K562 (cell line): ENCODE measurements at regions not wholly inside any gene's neighbourhood (a gene's known extent, or its start where the extent isn't known, plus 50 kb on each side); places are given as distances from the start of the nearest gene placed in this dataset.

Experiments used
- ATAC-seq: fragments of 200-7000 bp; cut with Tn5 transposase; 3 replicates; pipeline ENCODE4 v1.9.1; 2020; ENCODE audit warnings: moderate library complexity
- BruUV-seq: library from RNA; stranded (reverse); fragments of 400-500 nt; replicated peaks from 2 replicates; lab custom pipeline; 2021; lab: Mats Ljungman, UMichigan
- CTCF ChIA-PET: fragments of 300-600 bp; formaldehyde crosslinking; extraction: SDS; loops from one replicate; lab custom pipeline; 2021; ENCODE audit warnings: low intra/inter-chr PET ratio; lab: Yijun Ruan, JAX
- POLR2A ChIA-PET: fragments of 300-600, 350-650 bp; sonication (Branson Sonifier 250); formaldehyde crosslinking; extraction: SDS; loops from one replicate; lab custom pipeline; 2021; ENCODE audit warnings: antibody characterized with exemption, inconsistent platforms; lab: Yijun Ruan, JAX
- DNase-seq, 4 experiments: peaks; one replicate each; pipeline versions ENCODE4 v3.0.0 to v3.0.0-alpha.2; 2011 to 2018; ENCODE audit warnings: low spot score in 3 of 4, mixed read lengths in 3 of 4; ENCODE audit errors: extremely low read depth in 1 of 4
- FAIRE-seq: peaks from 2 replicates; lab custom pipeline; 2011; peaks lifted over from hg19 to GRCh38; lab: Jason Lieb, UNC
- H2AFZ ChIP-seq: 2 replicates; pipeline ENCODE4 v1.6.0; 2011; ENCODE audit warnings: low read depth, low read length, control low read depth, inconsistent platforms
- H3K27ac ChIP-seq: fragments of 200-600 bp; 3 replicates; pipeline ENCODE4 v1.8.0; 2011; ENCODE audit warnings: low read depth, mild to moderate bottlenecking, control low read depth, inconsistent platforms, low read length, moderate library complexity, mixed read lengths; ENCODE audit errors: extremely low read depth
- H3K27me3 ChIP-seq, 2 experiments: fragments of 300-600 bp in 1 of 2; 2 replicates in 1 of 2; 3 replicates in 1 of 2; pipeline versions ENCODE4 v1.6.0 to v1.8.0; 2011; ENCODE audit warnings: inconsistent platforms in 2 of 2, low read length in 2 of 2, mild to moderate bottlenecking in 1 of 2, mixed read lengths in 1 of 2, moderate library complexity in 1 of 2; ENCODE audit not compliant: control insufficient read depth in 2 of 2, insufficient read depth in 2 of 2
- H3K36me3 ChIP-seq: fragments of 300-600 bp; 3 replicates; pipeline ENCODE4 v1.8.0; 2011; ENCODE audit warnings: mild to moderate bottlenecking, low read length, inconsistent platforms; ENCODE audit not compliant: control insufficient read depth, insufficient read depth
- H3K4me1 ChIP-seq, 2 experiments: fragments of 200-600 bp in 1 of 2; replicated peaks in 1 of 2; 2 replicates in 1 of 2; 3 replicates in 1 of 2; pipeline versions ENCODE4 v1.5.1 to v1.8.0; 2011; ENCODE audit warnings: inconsistent platforms in 2 of 2, low read length in 2 of 2, mild to moderate bottlenecking in 1 of 2, mixed read lengths in 1 of 2, moderate library complexity in 1 of 2; ENCODE audit not compliant: control insufficient read depth in 2 of 2, insufficient read depth in 2 of 2
- H3K4me2 ChIP-seq: 2 replicates; pipeline ENCODE4 v1.6.1; 2011; ENCODE audit warnings: low read length, control low read depth, inconsistent platforms, mixed read lengths; ENCODE audit not compliant: insufficient read depth
- H3K4me3 ChIP-seq: fragments of 200-600 bp; sonication (generic), shearing (Covaris generic); 2 replicates; pipeline ENCODE4 v1.5.1; 2016; ENCODE audit warnings: control low read depth, inconsistent platforms
- H3K79me2 ChIP-seq: fragments of 200-600 bp; 3 replicates; pipeline ENCODE4 v1.8.0; 2011; ENCODE audit warnings: low read length, inconsistent platforms; ENCODE audit not compliant: control insufficient read depth, insufficient read depth
- H3K9ac ChIP-seq, 2 experiments: 2 replicates each; pipeline versions ENCODE4 v1.6.0 to v1.6.1; 2011; ENCODE audit warnings: low read depth in 2 of 2, low read length in 2 of 2, control low read depth in 1 of 2, inconsistent platforms in 1 of 2, mild to moderate bottlenecking in 1 of 2, mixed read lengths in 1 of 2; ENCODE audit not compliant: insufficient read depth in 1 of 2
- H3K9me1 ChIP-seq: one replicate; pipeline ENCODE4 v1.6.0; 2011; ENCODE audit warnings: inconsistent platforms, mild to moderate bottlenecking, low read length, moderate library complexity; ENCODE audit not compliant: control insufficient read depth, insufficient read depth
- H3K9me3 ChIP-seq: replicated peaks from 2 replicates; pipeline ENCODE4 v1.5.1; 2011; ENCODE audit warnings: low read depth, low read length, inconsistent platforms; ENCODE audit not compliant: control insufficient read depth, insufficient read depth
- H4K20me1 ChIP-seq: replicated peaks from 2 replicates; pipeline ENCODE4 v1.6.1; 2011; ENCODE audit warnings: low read length, inconsistent platforms, mixed read lengths; ENCODE audit not compliant: control insufficient read depth, insufficient read depth
- AFF1 ChIP-seq, 2 experiments: fragments of 450-650 bp; IDR thresholded peaks; 2 replicates each; pipeline ENCODE4 v1.6.1; 2018; ENCODE audit warnings: mild to moderate bottlenecking in 2 of 2, low read depth in 1 of 2; ENCODE audit not compliant: partially characterized antibody in 2 of 2
- BRD4 ChIP-seq: fragments of 200-600 bp; sonication (generic); IDR thresholded peaks from 2 replicates; pipeline ENCODE4 v1.6.1; 2017; ENCODE audit warnings: inconsistent platforms
- CTBP1 ChIP-seq: fragments of 450-650 bp; IDR thresholded peaks from 2 replicates; pipeline ENCODE4 v1.6.1; 2016; ENCODE audit warnings: borderline replicate concordance
- ETV5 ChIP-seq: sonication (generic); formaldehyde crosslinking; IDR thresholded peaks from 2 replicates; pipeline ENCODE4 v1.4.0; 2020; ENCODE audit warnings: low read depth, mild to moderate bottlenecking, missing genetic modification reagents
- HDGF ChIP-seq: fragments of 450-650 bp; IDR thresholded peaks from 2 replicates; pipeline ENCODE4 v1.6.1; 2016
- KDM2B ChIP-seq: fragments of 250-450 bp; sonication (Bioruptor Pico); IDR thresholded peaks from 2 replicates; pipeline ENCODE4 v1.8.0; 2021; ENCODE audit warnings: mild to moderate bottlenecking, moderate library complexity
- KDM5B ChIP-seq: fragments of 200-600 bp; sonication (generic); IDR thresholded peaks from 2 replicates; pipeline ENCODE4 v1.6.1; 2012; ENCODE audit warnings: low read depth, mild to moderate bottlenecking, moderate library complexity, low read length, control low read depth, inconsistent platforms; ENCODE audit not compliant: insufficient replicate concordance
- NFRKB ChIP-seq: fragments of 450-650 bp; IDR thresholded peaks from 2 replicates; pipeline ENCODE4 v1.6.1; 2016; ENCODE audit warnings: low read depth
- SMARCC2 ChIP-seq: fragments of 450-650 bp; IDR thresholded peaks from 2 replicates; pipeline ENCODE4 v1.6.1; 2017; ENCODE audit warnings: antibody characterized with exemption, moderate library complexity, mild to moderate bottlenecking, low read depth
- TRIM25 ChIP-seq: fragments of 450-650 bp; IDR thresholded peaks from 2 replicates; pipeline ENCODE4 v1.7.0; 2016; ENCODE audit warnings: borderline replicate concordance
- ZC3H8 ChIP-seq: fragments of 450-650 bp; IDR thresholded peaks from 2 replicates; pipeline ENCODE4 v1.6.1; 2017
- WGBS: fragments of 100-300 bp; shearing (Covaris generic); methylation state at CpG from one replicate; pipeline ENCODE4 v1.1.6; 2016; ENCODE audit warnings: low coverage, mixed read lengths; ENCODE audit not compliant: insufficient coverage; ENCODE audit errors: missing lambda C conversion rate; 5-methylcytosine and 5-hydroxymethylcytosine counted together
- in situ Hi-C: fragments of 300-500 bp; cut with MboI; formaldehyde crosslinking; loops from 4 replicates; pipeline ENCODE4 v1.15.0; 2018; ENCODE audit warnings: inconsistent platforms, mixed read lengths
- intact Hi-C: fragments of 100-400 bp; cut with micrococcal nuclease; formaldehyde crosslinking; loops from 2 replicates; pipeline ENCODE4 v1.14.2; 2022

GRCh38 chr14:48714366-48714765, 871.8 kb downstream of the RPS29 start:
- CTCF ChIA-PET = no interaction called here
- no TSS peak for BruUV-seq
- DNase-seq = no peak
- in situ Hi-C loops = no loop called here
- Histone ChIP-seq H3K9me1 (no peaks in the 10 kb centered on the region), H2AFZ (no peak overlapping the region), H3K27me3 (no peaks in the 10 kb centered on the region), H4K20me1 (no peaks in the 10 kb centered on the region)
- 0% methylated on average over 7 of the region's 7 CpGs for WGBS
- no peak for TF ChIP-seq KDM5B
- TF ChIP-seq, all 486 proteins: peak for 0
- ATAC-seq (no peak), FAIRE-seq (no peak)
- POLR2A ChIA-PET = no interaction called here
- H3K79me2 ChIP-seq = no peaks in the 10 kb centered on the region
- H3K4me3 ChIP-seq = no peak overlapping the region
- H3K4me1 ChIP-seq = no peaks in the 10 kb centered on the region
- H3K27ac ChIP-seq = no peak overlapping the region
- H3K4me2 ChIP-seq = no peak overlapping the region
- intact Hi-C loops = no loop called here
- H3K9ac ChIP-seq = no peak overlapping the region
- no peaks in the 10 kb centered on the region for H3K9me3 ChIP-seq
- H3K36me3 ChIP-seq = no peaks in the 10 kb centered on the region

GRCh38 chr14:48710133-48710532, 876.0 kb downstream of the RPS29 start:
- H3K9me3 ChIP-seq = no peaks in the 10 kb centered on the region

More at GRCh38 chr14:48710133-48710532, 876.0 kb downstream of the RPS29 start:
- WGBS = 0% methylated on average over 1 of the region's 1 CpG
- Histone ChIP-seq H3K36me3 (no peaks in the 10 kb centered on the region), H3K9me1 (no peaks in the 10 kb centered on the region), H3K4me3 (no peak overlapping the region), H3K79me2 (no peaks in the 10 kb centered on the region), H2AFZ (no peak overlapping the region), H3K9ac (no peak overlapping the region), H3K4me2 (no peak overlapping the region), H3K27me3 (no peaks in the 10 kb centered on the region), H4K20me1 (no peaks in the 10 kb centered on the region), H3K4me1 (no peaks in the 10 kb centered on the region), H3K27ac (no peak overlapping the region)
- CTCF ChIA-PET = no interaction called here
- in situ Hi-C loops (no loop called here), intact Hi-C loops (no loop called here)
- no TSS peak for BruUV-seq
- FAIRE-seq (no peak), DNase-seq (no peak), ATAC-seq (no peak)
- no peak for TF ChIP-seq BRD4
- TF ChIP-seq AFF1 (IDR thresholded peaks at IDR 0.05; ENCODE audit: low read depth in 1 of 2, partially characterized antibody in 2 of 2) = no peak
- no peak for TF ChIP-seq HDGF
- TF ChIP-seq ZC3H8 = no peak
- no peak for TF ChIP-seq SMARCC2
- no peak for TF ChIP-seq ETV5 (CRISPR knock-in tag)
- no peak for TF ChIP-seq TRIM25
- TF ChIP-seq KDM2B (CRISPR knock-in tag) = no peak
- TF ChIP-seq CTBP1 = no peak
- no peak for TF ChIP-seq NFRKB
- POLR2A ChIA-PET = no interaction called here
